ENCODE measurements at regions not wholly inside any gene's neighbourhood (a gene's known extent, or its start where the extent isn't known, plus 50 kb on each side); places are given as distances from the start of the nearest gene placed in this dataset.
A peak's percentile ranks its signal among the peaks of the same experiment; 100 is the strongest.

DNA sequence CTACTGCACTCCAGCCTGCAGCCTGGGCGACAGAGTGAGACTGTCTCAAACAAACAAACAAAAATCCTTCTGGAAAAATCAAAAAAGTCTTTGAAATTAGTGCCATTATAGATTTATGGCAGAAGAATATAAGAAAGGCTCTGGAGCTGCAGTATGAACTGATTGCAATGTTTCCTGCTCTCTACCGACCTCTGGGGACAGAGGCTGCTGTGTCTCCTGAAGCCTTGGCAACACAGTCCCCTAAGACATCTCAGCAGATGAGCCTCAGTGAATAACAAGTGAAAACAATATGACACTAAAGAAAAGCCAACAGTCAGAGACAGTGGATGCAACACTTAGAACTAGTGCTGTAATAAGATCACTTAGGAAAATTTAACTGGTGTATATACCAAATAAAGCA is 494.9 kb upstream of the LRATD1 start:
- no peaks in the 10 kb centered on the region for H3K9me1 ChIP-seq (ENCODE audit: control insufficient read depth, extremely low read depth, insufficient read depth, low read length)
- no peaks in the 10 kb centered on the region for H3K79me2 ChIP-seq (ENCODE audit: control insufficient read depth, insufficient read depth, low read length)
- H3K9ac ChIP-seq (ENCODE audit: control insufficient read depth, extremely low read depth, insufficient read depth, low read length), result no peak overlapping the region
- no peaks in the 10 kb centered on the region for H3K36me3 ChIP-seq (ENCODE audit: control insufficient read depth in 2 of 2, extremely low read depth in 1 of 2, insufficient read depth in 2 of 2, low read length in 2 of 2)
- DNase-seq (ENCODE audit: low read depth, low spot score) (no peak), FAIRE-seq (no peak)
- no peak overlapping the region for H3K27ac ChIP-seq (ENCODE audit: control insufficient read depth, insufficient read depth, low read length)
- H3K4me2 ChIP-seq (ENCODE audit: control insufficient read depth, extremely low read depth, insufficient read depth, low read depth, low read length), result no peak overlapping the region
- H3K4me3 ChIP-seq (ENCODE audit: control insufficient read depth in 2 of 3, extremely low read depth in 1 of 3, insufficient read depth in 2 of 3, low read depth in 1 of 3, low read length in 3 of 3), result no peak overlapping the region
- H3K4me1 ChIP-seq (ENCODE audit: control insufficient read depth, extremely low read depth, insufficient read depth, low read length), result no peaks in the 10 kb centered on the region
- peak in 2 of 3 experiments; percentile 19 to 31 for TF ChIP-seq CTCF (optimal IDR thresholded peaks at IDR 0.05 in 1 of 3, IDR thresholded peaks at IDR 0.05 in 1 of 3, conservative IDR thresholded peaks at IDR 0.05 in 1 of 3; ENCODE audit: extremely low read depth in 1 of 3, insufficient read depth in 2 of 3, low read length in 3 of 3)
- no peak for TF ChIP-seq EZH2 (IDR thresholded peaks at IDR 0.05; ENCODE audit: low read length)
- no peaks in the 10 kb centered on the region for H3K27me3 ChIP-seq (ENCODE audit: control insufficient read depth, extremely low read depth, insufficient read depth, low read length)
- dilution Hi-C loops (cut with MboI; ENCODE audit: extremely low pct_ligation_motif_present, low sequenced_read_pairs), result no loop called here
- H4K20me1 ChIP-seq (ENCODE audit: control insufficient read depth, extremely low read depth, insufficient read depth, low read length), result no peaks in the 10 kb centered on the region
- H2AFZ ChIP-seq (ENCODE audit: control insufficient read depth, low read length), result no peak overlapping the region
- H3K9me3 ChIP-seq (ENCODE audit: control insufficient read depth, low read depth, low read length), result no peaks in the 10 kb centered on the region

GRCh38 chr2:14140009-14140550 is 492.4 kb upstream of the LRATD1 start:
- no peak for DNase-seq (ENCODE audit: low read depth, low spot score)
- H3K4me1 ChIP-seq (ENCODE audit: control insufficient read depth, extremely low read depth, insufficient read depth, low read length), result no peaks in the 10 kb centered on the region
- H3K4me2 ChIP-seq (ENCODE audit: control insufficient read depth, extremely low read depth, insufficient read depth, low read depth, low read length), result no peak overlapping the region
- no peaks in the 10 kb centered on the region for H3K9me3 ChIP-seq (ENCODE audit: control insufficient read depth, low read depth, low read length)
- TF ChIP-seq EZH2 (IDR thresholded peaks at IDR 0.05; ENCODE audit: low read length) (no peak), CTCF (optimal IDR thresholded peaks at IDR 0.05 in 1 of 3, IDR thresholded peaks at IDR 0.05 in 1 of 3, conservative IDR thresholded peaks at IDR 0.05 in 1 of 3; ENCODE audit: extremely low read depth in 1 of 3, insufficient read depth in 2 of 3, low read length in 3 of 3) (no peak)
- H3K36me3 ChIP-seq (ENCODE audit: control insufficient read depth in 2 of 2, extremely low read depth in 1 of 2, insufficient read depth in 2 of 2, low read length in 2 of 2), result no peaks in the 10 kb centered on the region
- no peak for FAIRE-seq
- no peaks in the 10 kb centered on the region for H3K9me1 ChIP-seq (ENCODE audit: control insufficient read depth, extremely low read depth, insufficient read depth, low read length)
- no peak overlapping the region for H3K4me3 ChIP-seq (ENCODE audit: control insufficient read depth in 2 of 3, extremely low read depth in 1 of 3, insufficient read depth in 2 of 3, low read depth in 1 of 3, low read length in 3 of 3)
- no peak overlapping the region for H3K9ac ChIP-seq (ENCODE audit: control insufficient read depth, extremely low read depth, insufficient read depth, low read length)
- H4K20me1 ChIP-seq (ENCODE audit: control insufficient read depth, extremely low read depth, insufficient read depth, low read length), result no peaks in the 10 kb centered on the region
- no peaks in the 10 kb centered on the region for H3K79me2 ChIP-seq (ENCODE audit: control insufficient read depth, insufficient read depth, low read length)
- H3K27me3 ChIP-seq (ENCODE audit: control insufficient read depth, extremely low read depth, insufficient read depth, low read length), result no peaks in the 10 kb centered on the region
- no peak overlapping the region for H2AFZ ChIP-seq (ENCODE audit: control insufficient read depth, low read length)
- dilution Hi-C loops (cut with MboI; ENCODE audit: extremely low pct_ligation_motif_present, low sequenced_read_pairs), result no loop called here
- H3K27ac ChIP-seq (ENCODE audit: control insufficient read depth, insufficient read depth, low read length), result no peak overlapping the region
